Thyroid gland (tissue), 4 donors: ENCODE measurements at regions not wholly inside any gene's neighbourhood (a gene's known extent, or its start where the extent isn't known, plus 50 kb on each side); places are given as distances from the start of the nearest gene placed in this dataset.
A peak's percentile ranks its signal among the peaks of the same experiment; 100 is the strongest.

Experiments used
- DNase-seq, 2 donors: peaks; one replicate each; pipeline ENCODE4 v3.0.0-alpha.2; 2019
- H3K27ac ChIP-seq, 3 donors: fragments of 200-600 bp; sonication (generic); 1 replicate in 2 of 3; 2 replicates in 1 of 3; pipeline ENCODE4 v1.5.1; 2016 to 2019; ENCODE audit warnings: mild to moderate bottlenecking in 1 of 3, moderate library complexity in 1 of 3
- H3K27me3 ChIP-seq: fragments of 200-600 bp; sonication (generic); one replicate; pipeline ENCODE4 v1.5.1; 2019
- H3K36me3 ChIP-seq, 2 donors: fragments of 200-600 bp; sonication (generic); one replicate each; pipeline ENCODE4 v1.5.1; 2016 to 2019
- H3K4me1 ChIP-seq, 2 donors: fragments of 200-600 bp; sonication (generic); one replicate each; pipeline ENCODE4 v1.5.1; 2017 to 2019
- H3K4me3 ChIP-seq, 3 donors: fragments of 200-600 bp; sonication (generic); replicated peaks in 1 of 3; 1 replicate in 2 of 3; 2 replicates in 1 of 3; pipeline ENCODE4 v1.5.1; 2016; ENCODE audit warnings: mild to moderate bottlenecking in 1 of 3
- H3K9me3 ChIP-seq: fragments of 200-600 bp; sonication (generic); one replicate; pipeline ENCODE4 v1.5.1; 2017
- CTCF ChIP-seq, 6 experiments: fragments of 200-600 bp in 3 of 6; fragments of 450-650 bp in 3 of 6; sonication (generic) in 3 of 6; IDR thresholded peaks; one replicate each; pipeline ENCODE4 v1.5.1; 2016 to 2019; ENCODE audit warnings: antibody characterized with exemption in 6 of 6, mild to moderate bottlenecking in 2 of 6, inconsistent platforms in 1 of 6, moderate library complexity in 1 of 6
- POLR2A ChIP-seq, 2 donors: fragments of 450-650 bp; IDR thresholded peaks; one replicate each; pipeline ENCODE4 v1.6.1; 2017; ENCODE audit warnings: antibody characterized with exemption in 2 of 2, mild to moderate bottlenecking in 2 of 2, moderate library complexity in 1 of 2
- WGBS, 2 donors: methylation state at CpG; one replicate each; pipeline ENCODE4 v1.1.5; 2017; 5-methylcytosine and 5-hydroxymethylcytosine counted together
- intact Hi-C: fragments of 100-400 bp; cut with DNase I; formaldehyde crosslinking; loops from one replicate; pipeline ENCODE4 v1.15.1; 2023

DNA sequence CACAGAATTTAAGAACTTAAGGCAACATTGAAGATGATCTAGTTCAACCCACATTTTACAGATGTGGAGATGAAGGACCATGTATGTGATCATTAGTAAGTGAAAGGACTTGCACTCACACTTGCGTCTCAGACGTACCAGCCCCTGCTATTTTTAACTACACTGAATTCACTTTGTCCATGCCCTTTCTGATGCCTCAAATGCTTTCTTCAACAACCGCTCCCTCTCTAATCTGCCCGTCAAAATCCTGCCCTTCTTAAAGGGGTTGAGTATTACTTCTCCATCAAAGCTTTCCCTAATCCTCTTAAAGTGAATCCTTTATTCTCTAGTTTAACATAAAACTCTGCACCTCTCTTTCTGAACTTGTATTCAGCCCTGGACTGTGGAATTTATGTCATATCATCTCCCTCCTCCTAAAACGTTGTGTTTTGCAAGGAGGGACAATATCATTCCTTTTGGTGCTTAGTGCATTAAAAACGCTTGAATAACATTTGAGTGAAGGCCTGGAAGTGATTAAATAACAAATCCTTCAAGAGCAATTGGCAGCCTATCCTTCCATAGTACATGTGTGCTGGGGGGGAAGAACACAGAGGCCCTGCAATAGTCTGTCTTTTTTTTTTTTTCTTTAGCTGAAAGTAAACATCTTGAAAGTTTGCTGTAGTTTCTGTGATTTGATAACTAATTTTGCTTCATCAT, 493.3 kb downstream of the LMO7 start:
- peak; percentile 5 to 25 for DNase-seq
- no peak for TF ChIP-seq CTCF (IDR thresholded peaks at IDR 0.05)
- TF ChIP-seq POLR2A (IDR thresholded peaks at IDR 0.05): no peak
- no peaks in the 10 kb centered on the region for H3K36me3 ChIP-seq
- H3K9me3 ChIP-seq: no peaks in the 10 kb centered on the region
- no peak overlapping the region for H3K27ac ChIP-seq
- H3K4me1 ChIP-seq: peaks cover 14 to 20% of the 10 kb centered on the region in 2 donors
- no peak overlapping the region for H3K4me3 ChIP-seq
- intact Hi-C loops: no loop called here
- no peaks in the 10 kb centered on the region for H3K27me3 ChIP-seq
- WGBS, 2 donors: 40 to 42% methylated on average over 6 of the region's 6 CpGs

GRCh38 chr13:76127922-76128321, 491.8 kb downstream of the LMO7 start:
- intact Hi-C loops: no loop called here
- TF ChIP-seq CTCF (IDR thresholded peaks at IDR 0.05) (no peak), POLR2A (IDR thresholded peaks at IDR 0.05) (no peak)
- no peaks in the 10 kb centered on the region for H3K27me3 ChIP-seq

GRCh38 chr13:76123548-76123947, 487.4 kb downstream of the LMO7 start:
- no peak overlapping the region for H3K4me3 ChIP-seq
- H3K4me1 ChIP-seq: no peaks in the 10 kb centered on the region
- no peaks in the 10 kb centered on the region for H3K27me3 ChIP-seq
- no peak for DNase-seq
- intact Hi-C loops: no loop called here
- no peak for TF ChIP-seq POLR2A (IDR thresholded peaks at IDR 0.05)
- TF ChIP-seq CTCF (IDR thresholded peaks at IDR 0.05): no peak
- H3K27ac ChIP-seq: no peak overlapping the region
- no peaks in the 10 kb centered on the region for H3K9me3 ChIP-seq
- H3K36me3 ChIP-seq: no peaks in the 10 kb centered on the region

More at GRCh38 chr13:76127922-76128321, 491.8 kb downstream of the LMO7 start:
- Histone ChIP-seq H3K27ac (no peak overlapping the region), H3K36me3 (no peaks in the 10 kb centered on the region), H3K4me3 (no peak overlapping the region), H3K4me1 (peaks cover 14 to 20% of the 10 kb centered on the region in 2 donors), H3K9me3 (no peaks in the 10 kb centered on the region)
- DNase-seq: no peak

- TF ChIP-seq POLR2A (IDR thresholded peaks at IDR 0.05): no peak
- TF ChIP-seq CTCF (IDR thresholded peaks at IDR 0.05): no peak
- intact Hi-C loops: no loop called here
- 48 to 49% methylated on average over 2 of the region's 2 CpGs for WGBS, 2 donors
- H3K36me3 ChIP-seq: no peaks in the 10 kb centered on the region
- no peaks in the 10 kb centered on the region for H3K27me3 ChIP-seq
- no peak overlapping the region for H3K27ac ChIP-seq
- H3K9me3 ChIP-seq: no peaks in the 10 kb centered on the region
- no peak overlapping the region for H3K4me3 ChIP-seq
- H3K4me1 ChIP-seq: no peaks in the 10 kb centered on the region
- DNase-seq: no peak
Measured at GRCh38 chr13:76116751-76117360, 480.7 kb downstream of the LMO7 start.

- no peaks in the 10 kb centered on the region for H3K36me3 ChIP-seq
- H3K27ac ChIP-seq: no peak overlapping the region
- TF ChIP-seq POLR2A (IDR thresholded peaks at IDR 0.05) (no peak), CTCF (IDR thresholded peaks at IDR 0.05) (no peak)
- no peaks in the 10 kb centered on the region for H3K27me3 ChIP-seq
- DNase-seq: no peak
- no peak overlapping the region for H3K4me3 ChIP-seq
- WGBS, 2 donors: 0% methylated on average over 1 of the region's 1 CpG
- H3K9me3 ChIP-seq: no peaks in the 10 kb centered on the region
- intact Hi-C loops: no loop called here
- H3K4me1 ChIP-seq: no peaks in the 10 kb centered on the region
Measured at GRCh38 chr13:76106763-76107162, 470.6 kb downstream of the LMO7 start.
